Left lung (tissue), 4 donors: ENCODE measurements at regions not wholly inside any gene's neighbourhood (a gene's known extent, or its start where the extent isn't known, plus 50 kb on each side); places are given as distances from the start of the nearest gene placed in this dataset.

Experiments used
- ATAC-seq: fragments of 200-7000 bp; cut with Tn5 transposase; one replicate; pipeline ENCODE4 v1.9.1; 2020; ENCODE audit warnings: moderate library complexity
- DNase-seq, 4 donors: peaks; one replicate each; pipeline ENCODE4 v3.0.0-alpha.2; 2013 to 2020
- H3K27ac ChIP-seq, 2 donors: fragments of 200-600 bp; sonication (generic) in 1 of 2; one replicate each; pipeline versions ENCODE4 v1.5.0 to v1.8.0; 2020 to 2021
- H3K27me3 ChIP-seq, 2 donors: fragments of 200-600 bp; sonication (generic) in 1 of 2; one replicate each; pipeline versions ENCODE4 v1.5.0 to v1.8.0; 2020 to 2021
- H3K36me3 ChIP-seq, 2 donors: fragments of 200-600 bp; sonication (generic) in 1 of 2; one replicate each; pipeline versions ENCODE4 v1.5.0 to v1.8.0; 2020 to 2021
- H3K4me1 ChIP-seq, 2 donors: fragments of 200-600 bp; one replicate each; pipeline ENCODE4 v1.8.0; 2021
- H3K4me3 ChIP-seq, 2 donors: fragments of 200-600 bp; sonication (generic) in 1 of 2; one replicate each; pipeline versions ENCODE4 v1.5.0 to v1.8.0; 2020 to 2021; ENCODE audit warnings: mild to moderate bottlenecking in 1 of 2
- H3K9me3 ChIP-seq, 2 donors: fragments of 200-600 bp; sonication (generic) in 1 of 2; one replicate each; pipeline versions ENCODE4 v1.5.0 to v1.8.0; 2020 to 2021
- intact Hi-C, 2 donors: fragments of 100-400 bp; cut with DNase I; formaldehyde crosslinking; loops; one replicate each; pipeline versions ENCODE4 v1.11.2 to v1.14.2; 2022
- TF ChIP-seq, protein P1 (sequence below), 2 donors: fragments of 200-600 bp; sonication (generic) in 1 of 2; IDR thresholded peaks; one replicate each; pipeline versions ENCODE4 v1.5.0 to v1.8.0; 2021; ENCODE audit warnings: antibody characterized with exemption in 2 of 2
- donor health status: DM: no; HTN: yes; CAD: no.
- donor health status: DM: no; HTN: no; CAD: no.

DNA sequence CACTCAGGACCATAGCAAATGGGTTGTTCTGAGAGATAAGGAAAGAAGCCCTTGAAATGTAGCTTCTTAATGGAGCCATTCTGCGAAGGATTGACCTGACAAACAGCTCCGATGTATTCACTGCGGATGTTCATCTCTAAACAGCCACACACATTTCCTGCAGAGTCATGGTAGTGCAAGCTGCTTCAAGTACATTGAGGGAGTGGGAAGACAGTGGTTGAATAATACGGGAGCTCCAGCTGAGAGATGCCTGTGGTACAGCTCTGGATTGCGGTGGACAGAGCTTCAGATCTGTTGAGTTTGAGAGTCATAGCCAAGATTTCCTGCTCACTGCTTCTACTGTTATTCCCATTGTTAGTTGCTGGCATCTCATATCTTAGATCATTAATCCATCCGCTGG is 86.6 kb downstream of the ZBTB18 start:
- DNase-seq (no peak), ATAC-seq (no peak)
- Histone ChIP-seq H3K9me3 (no peaks in the 10 kb centered on the region), H3K27ac (peak overlapping the region in 1 of 2 donors; percentile 43), H3K27me3 (peaks cover 0 to 8% of the 10 kb centered on the region in 2 donors), H3K4me3 (no peak overlapping the region), H3K36me3 (no peaks in the 10 kb centered on the region), H3K4me1 (no peaks in the 10 kb centered on the region)
- TF ChIP-seq, protein P1, sequence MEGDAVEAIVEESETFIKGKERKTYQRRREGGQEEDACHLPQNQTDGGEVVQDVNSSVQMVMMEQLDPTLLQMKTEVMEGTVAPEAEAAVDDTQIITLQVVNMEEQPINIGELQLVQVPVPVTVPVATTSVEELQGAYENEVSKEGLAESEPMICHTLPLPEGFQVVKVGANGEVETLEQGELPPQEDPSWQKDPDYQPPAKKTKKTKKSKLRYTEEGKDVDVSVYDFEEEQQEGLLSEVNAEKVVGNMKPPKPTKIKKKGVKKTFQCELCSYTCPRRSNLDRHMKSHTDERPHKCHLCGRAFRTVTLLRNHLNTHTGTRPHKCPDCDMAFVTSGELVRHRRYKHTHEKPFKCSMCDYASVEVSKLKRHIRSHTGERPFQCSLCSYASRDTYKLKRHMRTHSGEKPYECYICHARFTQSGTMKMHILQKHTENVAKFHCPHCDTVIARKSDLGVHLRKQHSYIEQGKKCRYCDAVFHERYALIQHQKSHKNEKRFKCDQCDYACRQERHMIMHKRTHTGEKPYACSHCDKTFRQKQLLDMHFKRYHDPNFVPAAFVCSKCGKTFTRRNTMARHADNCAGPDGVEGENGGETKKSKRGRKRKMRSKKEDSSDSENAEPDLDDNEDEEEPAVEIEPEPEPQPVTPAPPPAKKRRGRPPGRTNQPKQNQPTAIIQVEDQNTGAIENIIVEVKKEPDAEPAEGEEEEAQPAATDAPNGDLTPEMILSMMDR (IDR thresholded peaks at IDR 0.05), result no peak
- intact Hi-C loops, result no loop called here

DNA sequence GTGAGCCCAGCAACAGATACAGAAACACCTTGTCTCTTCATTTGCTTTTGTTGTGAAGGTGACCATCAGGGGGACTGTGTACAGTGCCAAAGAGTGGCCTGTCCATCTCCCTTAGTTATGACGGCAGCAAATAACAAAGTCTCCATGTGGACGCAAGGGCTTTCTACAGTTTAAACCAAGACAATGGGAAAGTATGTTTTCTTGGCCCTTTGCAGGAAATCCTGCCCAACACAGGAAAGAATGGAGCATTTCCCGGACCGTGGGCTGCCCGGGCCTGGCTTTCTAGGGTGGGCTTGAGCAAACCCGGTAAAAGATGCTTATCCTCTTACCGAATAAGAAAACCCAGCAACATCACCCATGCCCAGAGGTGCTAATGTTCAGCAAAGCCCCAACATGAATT is 87.3 kb downstream of the ZBTB18 start:
- intact Hi-C loops, result no loop called here
- Histone ChIP-seq H3K27ac (peak overlapping the region in 1 of 2 donors; percentile 43), H3K4me3 (no peak overlapping the region), H3K36me3 (no peaks in the 10 kb centered on the region), H3K9me3 (no peaks in the 10 kb centered on the region), H3K4me1 (no peaks in the 10 kb centered on the region), H3K27me3 (peaks cover 0 to 8% of the 10 kb centered on the region in 2 donors)
- TF ChIP-seq, protein P1 (IDR thresholded peaks at IDR 0.05), result no peak
- ATAC-seq, result no peak
- no peak for DNase-seq

DNA sequence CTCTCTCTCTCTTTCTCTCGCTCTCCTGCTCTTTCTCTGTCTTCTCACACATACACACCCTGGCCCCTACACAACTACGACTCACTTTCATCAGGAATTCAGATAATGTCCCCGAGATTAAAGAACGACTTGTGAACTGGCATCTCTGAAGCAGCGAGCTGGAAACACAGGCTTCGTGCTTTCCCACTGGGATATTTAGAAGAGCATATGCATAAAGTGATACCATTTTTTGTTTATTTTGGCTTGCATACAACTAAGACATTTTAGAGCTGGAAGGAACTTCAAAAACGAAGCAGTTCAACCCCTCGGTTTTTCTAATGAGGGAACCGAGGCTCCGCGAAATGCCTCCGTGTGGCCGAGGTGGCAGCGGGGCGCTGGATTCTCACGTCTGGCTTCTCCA is 88.6 kb downstream of the ZBTB18 start:
- no peaks in the 10 kb centered on the region for H3K9me3 ChIP-seq
- H3K4me3 ChIP-seq, result no peak overlapping the region
- TF ChIP-seq, protein P1 (IDR thresholded peaks at IDR 0.05), result no peak
- peaks cover 0 to 8% of the 10 kb centered on the region in 2 donors for H3K27me3 ChIP-seq
- H3K27ac ChIP-seq, result no peak overlapping the region
- no peaks in the 10 kb centered on the region for H3K36me3 ChIP-seq
- DNase-seq (no peak), ATAC-seq (no peak)
- no peaks in the 10 kb centered on the region for H3K4me1 ChIP-seq
- intact Hi-C loops, result no loop called here

DNA sequence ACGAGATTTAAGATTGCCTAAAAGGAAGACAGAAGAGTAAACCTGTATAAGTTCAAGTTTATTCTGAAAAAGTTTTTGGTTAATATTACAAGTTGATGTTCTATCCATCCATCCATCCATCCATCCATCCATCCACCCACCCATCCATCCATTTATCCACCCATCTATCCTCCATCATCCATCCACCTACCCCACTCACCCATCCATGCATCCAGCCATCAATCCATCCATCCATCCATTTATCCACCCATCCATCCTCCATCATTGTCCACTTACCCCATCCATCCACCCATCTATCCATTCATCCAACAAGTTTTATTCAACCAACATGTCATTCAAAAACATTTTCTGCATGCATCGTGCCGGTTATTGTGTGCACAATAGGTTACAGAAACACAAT is 89.3 kb downstream of the ZBTB18 start:
- TF ChIP-seq, protein P1 (IDR thresholded peaks at IDR 0.05), result no peak
- intact Hi-C loops, result no loop called here
- H3K27ac ChIP-seq, result no peak overlapping the region
- ATAC-seq (no peak), DNase-seq (no peak)
- no peaks in the 10 kb centered on the region for H3K36me3 ChIP-seq
- peaks cover 0 to 8% of the 10 kb centered on the region in 2 donors for H3K27me3 ChIP-seq
- H3K4me3 ChIP-seq, result no peak overlapping the region
- H3K4me1 ChIP-seq, result no peaks in the 10 kb centered on the region
- H3K9me3 ChIP-seq, result no peaks in the 10 kb centered on the region

DNA sequence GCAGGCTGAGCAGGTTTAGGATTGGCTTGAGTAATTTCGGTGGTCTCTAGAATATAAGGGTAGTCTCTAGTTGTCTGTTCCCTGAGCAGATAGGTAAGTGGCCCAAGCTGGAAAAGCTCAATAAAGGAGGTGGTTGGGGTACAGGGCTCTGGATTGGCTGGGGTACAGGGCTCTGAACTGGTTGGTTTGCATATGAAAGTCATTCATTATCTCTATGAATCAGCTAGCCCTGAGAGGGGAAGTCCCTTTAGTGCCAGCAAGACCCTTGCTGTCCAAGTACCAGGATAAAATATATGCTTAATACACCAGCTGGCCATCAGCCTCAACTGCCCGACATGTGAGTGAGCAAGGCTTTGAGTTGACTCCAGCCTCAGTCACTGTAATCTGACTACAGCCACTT is 93.0 kb downstream of the ZBTB18 start:
- Histone ChIP-seq H3K27me3 (no peaks in the 10 kb centered on the region), H3K36me3 (no peaks in the 10 kb centered on the region), H3K4me1 (no peaks in the 10 kb centered on the region), H3K4me3 (no peak overlapping the region), H3K9me3 (no peaks in the 10 kb centered on the region), H3K27ac (no peak overlapping the region)
- DNase-seq (no peak), ATAC-seq (no peak)
- intact Hi-C loops, result no loop called here
- TF ChIP-seq, protein P1 (IDR thresholded peaks at IDR 0.05), result no peak
